Stimulated activated CD4-positive, alpha-beta T cell treated with anti-CD3 and anti-CD28 coated beads, Interleukin-15, amount 100 ng/mL, for 48 hours (primary cell): ENCODE measurements at regions not wholly inside any gene's neighbourhood (a gene's known extent, or its start where the extent isn't known, plus 50 kb on each side); places are given as distances from the start of the nearest gene placed in this dataset.
"Not testable (repeated sequence)": the region's sequence is repeated elsewhere in the genome, so short reads cannot be mapped to it uniquely, and the experiment has no call there.

Experiments used
- DNase-seq, 2 donors: peaks; one replicate each; pipeline ENCODE4 v3.0.0-alpha.2; 2020; ENCODE audit warnings: low read depth in 2 of 2

GRCh38 chr1:64318428-64318827, 115.0 kb downstream of the UBE2U start:
- no peak for DNase-seq

GRCh38 chr1:64320007-64320406, 116.6 kb downstream of the UBE2U start:
- DNase-seq: no peak

GRCh38 chr1:64320470-64320869, 117.0 kb downstream of the UBE2U start:
- DNase-seq: no peak

GRCh38 chr1:64320922-64321614, 117.6 kb downstream of the UBE2U start:
- no peak for DNase-seq

- no peak for DNase-seq
Observed at GRCh38 chr1:64323054-64323453, 119.6 kb downstream of the UBE2U start.

GRCh38 chr1:64323882-64324281, 120.5 kb downstream of the UBE2U start:
- DNase-seq: no peak

GRCh38 chr1:64325856-64326255, 122.4 kb downstream of the UBE2U start:
- no peak for DNase-seq

- DNase-seq: no peak
Observed at GRCh38 chr1:64327119-64327518, 123.7 kb downstream of the UBE2U start.

- no peak for DNase-seq
Observed at GRCh38 chr1:64328193-64328592, 124.8 kb downstream of the UBE2U start.

GRCh38 chr1:64330839-64331238, 127.4 kb downstream of the UBE2U start:
- DNase-seq: no peak

- DNase-seq: no peak
Observed at GRCh38 chr1:64335636-64336035, 132.2 kb downstream of the UBE2U start.

GRCh38 chr1:64337475-64337874, 132.5 kb upstream of the CACHD1 start:
- DNase-seq: no peak

GRCh38 chr1:64337926-64338325, 132.0 kb upstream of the CACHD1 start:
- no peak for DNase-seq

GRCh38 chr1:64340361-64340760, 129.6 kb upstream of the CACHD1 start:
- no peak for DNase-seq

- DNase-seq: no peak
Observed at GRCh38 chr1:64343105-64343822, 126.7 kb upstream of the CACHD1 start.

- DNase-seq: no peak
Observed at GRCh38 chr1:64343823-64344190, 126.1 kb upstream of the CACHD1 start.

GRCh38 chr1:64348270-64348960, 121.5 kb upstream of the CACHD1 start:
- no peak for DNase-seq

- no peak for DNase-seq
Observed at GRCh38 chr1:64348961-64349648, 120.8 kb upstream of the CACHD1 start.

GRCh38 chr1:64355534-64355933, 114.4 kb upstream of the CACHD1 start:
- not testable (repeated sequence) for DNase-seq

GRCh38 chr1:64356636-64357256, 113.2 kb upstream of the CACHD1 start:
- DNase-seq: no peak

GRCh38 chr1:64357422-64357821, 112.5 kb upstream of the CACHD1 start:
- no peak for DNase-seq

- DNase-seq: no peak
Observed at GRCh38 chr1:64358692-64359091, 111.2 kb upstream of the CACHD1 start.
